ENCODE measurements at regions not wholly inside any gene's neighbourhood (a gene's known extent, or its start where the extent isn't known, plus 50 kb on each side); places are given as distances from the start of the nearest gene placed in this dataset.

DNA sequence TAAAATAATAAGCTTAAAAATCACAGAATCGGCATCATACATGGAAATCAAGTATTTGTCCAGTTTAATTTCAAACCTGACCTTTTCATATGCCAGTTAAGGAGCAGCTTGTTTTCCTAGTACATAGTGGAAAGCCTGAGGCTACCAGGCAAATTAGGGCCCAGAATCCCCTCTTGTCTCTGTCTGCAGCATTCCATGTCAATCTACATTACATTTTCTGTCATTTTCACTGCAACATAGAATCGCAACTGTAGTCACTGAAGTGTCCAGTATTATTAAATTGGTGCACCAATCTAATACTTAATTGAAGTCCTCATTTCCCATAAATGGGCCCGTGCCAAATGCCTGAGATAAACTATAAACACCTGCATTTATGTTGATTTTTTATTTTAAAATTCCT lies 1352.2 kb upstream of the ACO1 start:
- TF ChIP-seq, protein P1, sequence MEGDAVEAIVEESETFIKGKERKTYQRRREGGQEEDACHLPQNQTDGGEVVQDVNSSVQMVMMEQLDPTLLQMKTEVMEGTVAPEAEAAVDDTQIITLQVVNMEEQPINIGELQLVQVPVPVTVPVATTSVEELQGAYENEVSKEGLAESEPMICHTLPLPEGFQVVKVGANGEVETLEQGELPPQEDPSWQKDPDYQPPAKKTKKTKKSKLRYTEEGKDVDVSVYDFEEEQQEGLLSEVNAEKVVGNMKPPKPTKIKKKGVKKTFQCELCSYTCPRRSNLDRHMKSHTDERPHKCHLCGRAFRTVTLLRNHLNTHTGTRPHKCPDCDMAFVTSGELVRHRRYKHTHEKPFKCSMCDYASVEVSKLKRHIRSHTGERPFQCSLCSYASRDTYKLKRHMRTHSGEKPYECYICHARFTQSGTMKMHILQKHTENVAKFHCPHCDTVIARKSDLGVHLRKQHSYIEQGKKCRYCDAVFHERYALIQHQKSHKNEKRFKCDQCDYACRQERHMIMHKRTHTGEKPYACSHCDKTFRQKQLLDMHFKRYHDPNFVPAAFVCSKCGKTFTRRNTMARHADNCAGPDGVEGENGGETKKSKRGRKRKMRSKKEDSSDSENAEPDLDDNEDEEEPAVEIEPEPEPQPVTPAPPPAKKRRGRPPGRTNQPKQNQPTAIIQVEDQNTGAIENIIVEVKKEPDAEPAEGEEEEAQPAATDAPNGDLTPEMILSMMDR (optimal IDR thresholded peaks at IDR 0.05 in 1 of 3, IDR thresholded peaks at IDR 0.05 in 1 of 3, conservative IDR thresholded peaks at IDR 0.05 in 1 of 3; ENCODE audit: extremely low read depth in 1 of 3, insufficient read depth in 2 of 3, low read length in 3 of 3) = no peak
- TF ChIP-seq EZH2 (IDR thresholded peaks at IDR 0.05; ENCODE audit: low read length) = no peak

Measured in keratinocyte (primary cell).